H1 (cell line): ENCODE measurements at regions not wholly inside any gene's neighbourhood (a gene's known extent, or its start where the extent isn't known, plus 50 kb on each side); places are given as distances from the start of the nearest gene placed in this dataset.

Source experiments
- PHF8 ChIP-seq: fragments of 200-600 bp; sonication (generic); conservative IDR thresholded peaks from 2 replicates; pipeline ENCODE4 v1.7.1; 2012; ENCODE audit warnings: low read depth, mild to moderate bottlenecking, inconsistent platforms, low read length, moderate library complexity
- RXRA ChIP-seq: IDR thresholded peaks from 2 replicates; pipeline ENCODE4 v1.6.1; 2011; ENCODE audit warnings: low read depth, mild to moderate bottlenecking, low read length, moderate library complexity; ENCODE audit not compliant: insufficient read depth
- ZNF274 ChIP-seq: IDR thresholded peaks from 2 replicates; pipeline ENCODE4 v1.7.0; 2012; ENCODE audit warnings: low read length, borderline replicate concordance; ENCODE audit errors: extremely low read depth

- no peak for TF ChIP-seq RXRA
- TF ChIP-seq ZNF274 = no peak
- no peak for TF ChIP-seq PHF8
Measured at GRCh38 chr1:223478606-223479005, 85.4 kb downstream of the CCDC185 start (continued).
